Esophagus muscularis mucosa (tissue), 4 donors: ENCODE measurements at regions not wholly inside any gene's neighbourhood (a gene's known extent, or its start where the extent isn't known, plus 50 kb on each side); places are given as distances from the start of the nearest gene placed in this dataset.

Experiments
- DNase-seq: peaks from one replicate; pipeline ENCODE4 v3.0.0-alpha.2; 2017; ENCODE audit errors: extremely low spot score
- H3K27ac ChIP-seq, 4 donors: fragments of 200-600 bp; sonication (generic); replicated peaks in 1 of 4; 1 replicate in 3 of 4; 2 replicates in 1 of 4; pipeline ENCODE4 v1.5.1; 2016 to 2019; ENCODE audit warnings: mild to moderate bottlenecking in 1 of 4
- H3K27me3 ChIP-seq, 4 donors: fragments of 200-600 bp; sonication (generic); one replicate each; pipeline versions ENCODE4 v1.5.1 to v1.6.0; 2016 to 2019
- H3K36me3 ChIP-seq, 4 donors: fragments of 200-600 bp; sonication (generic); one replicate each; pipeline ENCODE4 v1.5.1; 2016 to 2019
- H3K4me1 ChIP-seq, 4 donors: fragments of 200-600 bp; sonication (generic); one replicate each; pipeline ENCODE4 v1.5.1; 2016 to 2019
- H3K4me3 ChIP-seq, 4 donors: fragments of 200-600 bp; sonication (generic); 1 replicate in 2 of 4; 2 replicates in 2 of 4; pipeline ENCODE4 v1.5.1; 2016 to 2019; ENCODE audit warnings: mild to moderate bottlenecking in 4 of 4, moderate library complexity in 1 of 4
- H3K9me3 ChIP-seq, 4 donors: fragments of 200-600 bp; sonication (generic); 1 replicate in 3 of 4; 2 replicates in 1 of 4; pipeline ENCODE4 v1.5.1; 2016 to 2019
- CTCF ChIP-seq, 3 experiments: fragments of 200-600 bp in 2 of 3; fragments of 450-650 bp in 1 of 3; sonication (generic) in 2 of 3; IDR thresholded peaks; one replicate each; pipeline ENCODE4 v1.5.1; 2017 to 2019; ENCODE audit warnings: antibody characterized with exemption in 3 of 3, mild to moderate bottlenecking in 2 of 3, moderate library complexity in 1 of 3
- EP300 ChIP-seq: sonication (generic); formaldehyde crosslinking; IDR thresholded peaks from one replicate; pipeline ENCODE4 v1.6.1; 2017; ENCODE audit warnings: antibody characterized with exemption
- POLR2A ChIP-seq: fragments of 450-650 bp; IDR thresholded peaks from one replicate; pipeline ENCODE4 v1.6.1; 2017; ENCODE audit warnings: antibody characterized with exemption, moderate library complexity, mild to moderate bottlenecking, low read depth
- POLR2AphosphoS5 ChIP-seq, 2 donors: sonication (generic); formaldehyde crosslinking; IDR thresholded peaks; one replicate each; pipeline ENCODE4 v1.6.1; 2017; ENCODE audit warnings: antibody characterized with exemption in 2 of 2
- WGBS: methylation state at CpG from one replicate; pipeline ENCODE4 v1.1.5; 2018; 5-methylcytosine and 5-hydroxymethylcytosine counted together
- intact Hi-C: fragments of 100-400 bp; cut with DNase I; formaldehyde crosslinking; loops from one replicate; pipeline ENCODE4 v1.15.1; 2023

GRCh38 chr6:90770778-90771177, 183.9 kb upstream of the MAP3K7 start:
- Histone ChIP-seq H3K9me3 (no peaks in the 10 kb centered on the region), H3K4me3 (no peak overlapping the region), H3K27ac (no peak overlapping the region), H3K4me1 (no peaks in the 10 kb centered on the region), H3K27me3 (no peaks in the 10 kb centered on the region), H3K36me3 (no peaks in the 10 kb centered on the region)
- TF ChIP-seq POLR2A, result no peak
- DNase-seq, result no peak
- intact Hi-C loops, result no loop called here

- TF ChIP-seq POLR2AphosphoS5 (IDR thresholded peaks at IDR 0.05) (no peak), POLR2A (no peak), CTCF (IDR thresholded peaks at IDR 0.05) (no peak), EP300 (no peak)
- DNase-seq, result no peak
- intact Hi-C loops, result no loop called here
- H3K9me3 ChIP-seq, result no peaks in the 10 kb centered on the region
- H3K27ac ChIP-seq, result no peak overlapping the region
- H3K36me3 ChIP-seq, result no peaks in the 10 kb centered on the region
- WGBS, result 85% methylated on average over 3 of the region's 3 CpGs
- H3K4me1 ChIP-seq, result no peaks in the 10 kb centered on the region
- H3K27me3 ChIP-seq, result no peaks in the 10 kb centered on the region
- no peak overlapping the region for H3K4me3 ChIP-seq
These were observed 179.0 kb upstream of the MAP3K7 start for GRCh38 chr6:90765895-90766294.

- no peak overlapping the region for H3K27ac ChIP-seq
- no peaks in the 10 kb centered on the region for H3K9me3 ChIP-seq
- intact Hi-C loops, result no loop called here
- no peaks in the 10 kb centered on the region for H3K36me3 ChIP-seq
- no peaks in the 10 kb centered on the region for H3K4me1 ChIP-seq
- H3K4me3 ChIP-seq, result no peak overlapping the region
- 93% methylated on average over 2 of the region's 2 CpGs for WGBS
- H3K27me3 ChIP-seq, result no peaks in the 10 kb centered on the region
- TF ChIP-seq POLR2A (no peak), POLR2AphosphoS5 (IDR thresholded peaks at IDR 0.05) (no peak), CTCF (IDR thresholded peaks at IDR 0.05) (no peak), EP300 (no peak)
- no peak for DNase-seq
These were observed 178.6 kb upstream of the MAP3K7 start for GRCh38 chr6:90765491-90765890.

GRCh38 chr6:90764001-90764400, 177.1 kb upstream of the MAP3K7 start:
- no peaks in the 10 kb centered on the region for H3K9me3 ChIP-seq
- DNase-seq, result no peak
- H3K4me3 ChIP-seq, result no peak overlapping the region
- intact Hi-C loops, result no loop called here
- WGBS, result 89% methylated on average over 3 of the region's 3 CpGs
- H3K36me3 ChIP-seq, result no peaks in the 10 kb centered on the region
- H3K27me3 ChIP-seq, result no peaks in the 10 kb centered on the region
- H3K4me1 ChIP-seq, result no peaks in the 10 kb centered on the region
- no peak overlapping the region for H3K27ac ChIP-seq
- TF ChIP-seq CTCF (IDR thresholded peaks at IDR 0.05) (no peak), EP300 (no peak), POLR2A (no peak), POLR2AphosphoS5 (IDR thresholded peaks at IDR 0.05) (no peak)

- Histone ChIP-seq H3K4me1 (no peaks in the 10 kb centered on the region), H3K4me3 (no peak overlapping the region), H3K27ac (no peak overlapping the region), H3K9me3 (no peaks in the 10 kb centered on the region), H3K36me3 (no peaks in the 10 kb centered on the region), H3K27me3 (no peaks in the 10 kb centered on the region)
- TF ChIP-seq CTCF (IDR thresholded peaks at IDR 0.05) (no peak), POLR2A (no peak), EP300 (no peak), POLR2AphosphoS5 (IDR thresholded peaks at IDR 0.05) (no peak)
- intact Hi-C loops, result no loop called here
- DNase-seq, result no peak
- WGBS, result 75% methylated on average over 3 of the region's 3 CpGs
These were observed 172.8 kb upstream of the MAP3K7 start for GRCh38 chr6:90759664-90760063.
